HCT116 (cell line): ENCODE measurements at regions not wholly inside any gene's neighbourhood (a gene's known extent, or its start where the extent isn't known, plus 50 kb on each side); places are given as distances from the start of the nearest gene placed in this dataset.

Experiments used
- ATAC-seq: fragments of 200-7000 bp; cut with Tn5 transposase; 2 replicates; pipeline ENCODE4 v1.9.1; 2020; ENCODE audit warnings: mild to moderate bottlenecking, moderate library complexity
- BruUV-seq: library from RNA; stranded (reverse); fragments of 400-500 nt; replicated peaks from 2 replicates; lab custom pipeline; 2021; lab: Mats Ljungman, UMichigan
- CTCF ChIA-PET: fragments of 300-600 bp; sonication (Branson Sonifier 250); formaldehyde crosslinking; loops from one replicate; lab custom pipeline; 2021; ENCODE audit warnings: antibody characterized with exemption; lab: Charles Lee
- POLR2A ChIA-PET: fragments of 300-600, 350-600 bp; sonication (Branson Sonifier 250); formaldehyde crosslinking; loops from one replicate; lab custom pipeline; 2021; ENCODE audit warnings: antibody characterized with exemption; lab: Charles Lee
- RAD21 ChIA-PET, 2 experiments: fragments of 300-600 bp; sonication (Branson Sonifier 250); formaldehyde crosslinking; loops; one replicate each; lab custom pipeline; 2023; ENCODE audit warnings: low total read pairs in 2 of 2; ENCODE audit not compliant: uncharacterized antibody in 2 of 2, unreplicated experiment in 2 of 2, low non-redundant PET in 1 of 2; lab: Charles Lee
- DNase-seq: peaks from one replicate; pipeline ENCODE4 v3.0.0-alpha.2; 2010; ENCODE audit warnings: low read depth, low spot score
- H2AFZ ChIP-seq: fragments of 200-600 bp; shearing (Covaris generic), sonication (generic); 2 replicates; pipeline ENCODE4 v1.6.1; 2017; ENCODE audit warnings: low read depth, mixed run types, mixed read lengths, antibody characterized with exemption, low read length; ENCODE audit not compliant: poor library complexity, severe bottlenecking
- H3K27ac ChIP-seq: 2 replicates; pipeline ENCODE4 v1.5.1; 2012; ENCODE audit warnings: low read depth, low read length
- H3K27me3 ChIP-seq: fragments of 200-600 bp; sonication (generic); 2 replicates; pipeline ENCODE4 v1.6.1; 2016; ENCODE audit warnings: mixed run types, low read length, mixed read lengths; ENCODE audit not compliant: insufficient read depth
- H3K36me3 ChIP-seq, 2 experiments: fragments of 200-500 bp in 1 of 2; fragments of 200-600 bp in 1 of 2; sonication (Bioruptor generic) in 1 of 2; sonication (generic) in 1 of 2; 2 replicates each; pipeline versions ENCODE4 v1.5.1 to v1.6.1; 2014 to 2016; ENCODE audit warnings: low read length in 2 of 2, inconsistent platforms in 1 of 2, mixed read lengths in 1 of 2, mixed run types in 1 of 2; ENCODE audit not compliant: insufficient read depth in 2 of 2, control insufficient read depth in 1 of 2
- H3K4me1 ChIP-seq, 2 experiments: fragments of 200-600 bp in 1 of 2; sonication (generic) in 1 of 2; 2 replicates each; pipeline versions ENCODE4 v1.5.1 to v1.6.1; 2012 to 2017; ENCODE audit warnings: low read length in 2 of 2, inconsistent platforms in 1 of 2, mild to moderate bottlenecking in 1 of 2, mixed read lengths in 1 of 2, mixed run types in 1 of 2, moderate library complexity in 1 of 2; ENCODE audit not compliant: insufficient read depth in 2 of 2, control insufficient read depth in 1 of 2
- H3K4me2 ChIP-seq: fragments of 200-600 bp; sonication (generic); 2 replicates; pipeline ENCODE4 v1.6.1; 2017; ENCODE audit warnings: mixed run types, low read length, mixed read lengths
- H3K4me3 ChIP-seq, 2 experiments: fragments of 200-600 bp in 1 of 2; sonication (generic) in 1 of 2; replicated peaks in 1 of 2; 2 replicates each; pipeline ENCODE4 v1.5.1; 2011 to 2016; ENCODE audit warnings: low read length in 2 of 2, control low read depth in 1 of 2, low read depth in 1 of 2, mild to moderate bottlenecking in 1 of 2, mixed read lengths in 1 of 2, mixed run types in 1 of 2
- H3K79me2 ChIP-seq: fragments of 200-600 bp; sonication (generic); 2 replicates; pipeline ENCODE4 v1.6.1; 2017; ENCODE audit warnings: mild to moderate bottlenecking, mixed run types, low read length, moderate library complexity, mixed read lengths; ENCODE audit not compliant: insufficient read depth
- H3K9ac ChIP-seq: fragments of 200-600 bp; sonication (generic); 2 replicates; pipeline ENCODE4 v1.6.1; 2016; ENCODE audit warnings: low read length, mixed read lengths
- H3K9me2 ChIP-seq: fragments of 200-600 bp; sonication (generic), shearing (Covaris generic); 2 replicates; pipeline ENCODE4 v1.6.1; 2017; ENCODE audit warnings: mixed run types, mild to moderate bottlenecking, moderate library complexity; ENCODE audit not compliant: insufficient read depth
- H3K9me3 ChIP-seq, 2 experiments: fragments of 200-500 bp in 1 of 2; fragments of 200-600 bp in 1 of 2; sonication (Bioruptor generic) in 1 of 2; sonication (generic) in 1 of 2; 2 replicates each; pipeline ENCODE4 v1.6.1; 2014 to 2017; ENCODE audit warnings: low read length in 2 of 2, mixed read lengths in 2 of 2, inconsistent platforms in 1 of 2, low read depth in 1 of 2, mild to moderate bottlenecking in 1 of 2, mixed run types in 1 of 2, moderate library complexity in 1 of 2; ENCODE audit not compliant: control insufficient read depth in 1 of 2, insufficient read depth in 1 of 2
- H4K20me1 ChIP-seq: fragments of 200-600 bp; sonication (generic), shearing (Covaris generic); 2 replicates; pipeline ENCODE4 v1.6.1; 2017; ENCODE audit warnings: mixed run types, mild to moderate bottlenecking, moderate library complexity; ENCODE audit not compliant: insufficient read depth
- CBX3 ChIP-seq: IDR thresholded peaks from 2 replicates; pipeline ENCODE4 v1.6.1; 2012; ENCODE audit warnings: low read depth
- CEBPB ChIP-seq: IDR thresholded peaks from 2 replicates; pipeline ENCODE4 v1.6.1; 2012; ENCODE audit warnings: low read depth
- FOSL1 ChIP-seq: IDR thresholded peaks from 2 replicates; pipeline ENCODE4 v1.6.1; 2012; ENCODE audit warnings: low read depth
- POLR2AphosphoS5 ChIP-seq: IDR thresholded peaks from 2 replicates; pipeline ENCODE4 v1.6.1; 2011; ENCODE audit warnings: mild to moderate bottlenecking, low read depth, low read length, moderate library complexity
- SRF ChIP-seq: IDR thresholded peaks from 2 replicates; pipeline ENCODE4 v1.6.1; 2012; ENCODE audit warnings: low read depth
- intact Hi-C: fragments of 100-400 bp; cut with micrococcal nuclease; formaldehyde crosslinking; loops from 2 replicates; pipeline ENCODE4 v1.10.0; 2022

GRCh38 chr6:137776256-137776655 lies 90.8 kb upstream of the TNFAIP3 start:
- no peak for DNase-seq
- TF ChIP-seq CEBPB, result no peak
- TF ChIP-seq POLR2AphosphoS5, result no peak
- TF ChIP-seq CBX3, result no peak
- TF ChIP-seq FOSL1, result no peak
- Histone ChIP-seq H3K9ac (no peak overlapping the region), H3K27ac (no peak overlapping the region), H3K79me2 (no peaks in the 10 kb centered on the region), H3K4me3 (no peak overlapping the region), H3K4me1 (no peaks in the 10 kb centered on the region), H3K27me3 (no peaks in the 10 kb centered on the region), H3K4me2 (no peak overlapping the region), H3K36me3 (no peaks in the 10 kb centered on the region), H4K20me1 (no peaks in the 10 kb centered on the region), H3K9me2 (no peaks in the 10 kb centered on the region), H2AFZ (no peak overlapping the region), H3K9me3 (no peaks in the 10 kb centered on the region)
- no TSS peak for BruUV-seq
- CTCF ChIA-PET, result no interaction called here
- POLR2A ChIA-PET, result no interaction called here
- intact Hi-C loops, result no loop called here
- RAD21 ChIA-PET, result no interaction called here
- no peak for ATAC-seq

GRCh38 chr6:137776786-137777686 lies 90.0 kb upstream of the TNFAIP3 start:
- Histone ChIP-seq H3K4me2 (no peak overlapping the region), H2AFZ (no peak overlapping the region), H3K9ac (no peak overlapping the region), H3K27ac (no peak overlapping the region), H3K4me1 (no peaks in the 10 kb centered on the region), H3K79me2 (no peaks in the 10 kb centered on the region), H3K4me3 (no peak overlapping the region), H3K9me2 (no peaks in the 10 kb centered on the region), H4K20me1 (no peaks in the 10 kb centered on the region), H3K9me3 (no peaks in the 10 kb centered on the region), H3K36me3 (no peaks in the 10 kb centered on the region), H3K27me3 (no peaks in the 10 kb centered on the region)
- RAD21 ChIA-PET, result no interaction called here
- no TSS peak for BruUV-seq
- intact Hi-C loops, result no loop called here
- CTCF ChIA-PET, result no interaction called here
- TF ChIP-seq SRF (no peak), CBX3 (no peak)
- POLR2A ChIA-PET, result no interaction called here
- DNase-seq (no peak), ATAC-seq (no peak)
